PC-3 (cell line): ENCODE measurements at regions not wholly inside any gene's neighbourhood (a gene's known extent, or its start where the extent isn't known, plus 50 kb on each side); places are given as distances from the start of the nearest gene placed in this dataset.

ENCODE experiments used
- CTCF ChIP-seq: fragments of 300-600 bp; sonication (generic); conservative IDR thresholded peaks from 2 replicates; pipeline ENCODE4 v1.5.1; 2017; ENCODE audit warnings: antibody characterized with exemption, low read depth, mild to moderate bottlenecking, low read length
- EZH2 ChIP-seq: fragments of 300-600 bp; sonication (generic); IDR thresholded peaks from one replicate; pipeline ENCODE4 v1.6.1; 2017; ENCODE audit warnings: antibody characterized with exemption, mild to moderate bottlenecking, low read length; ENCODE audit not compliant: unreplicated experiment
- EZH2phosphoT487 ChIP-seq: fragments of 300-600 bp; sonication (generic); IDR thresholded peaks from 2 replicates; pipeline ENCODE4 v1.6.1; 2018; ENCODE audit warnings: mild to moderate bottlenecking, antibody characterized with exemption, low read length, borderline replicate concordance

GRCh38 chr11:119800171-119800570, 71.2 kb upstream of the NECTIN1 start:
- TF ChIP-seq CTCF (no peak), EZH2phosphoT487 (no peak), EZH2 (no peak)
